ENCODE measurements at regions not wholly inside any gene's neighbourhood (a gene's known extent, or its start where the extent isn't known, plus 50 kb on each side); places are given as distances from the start of the nearest gene placed in this dataset.

DNA sequence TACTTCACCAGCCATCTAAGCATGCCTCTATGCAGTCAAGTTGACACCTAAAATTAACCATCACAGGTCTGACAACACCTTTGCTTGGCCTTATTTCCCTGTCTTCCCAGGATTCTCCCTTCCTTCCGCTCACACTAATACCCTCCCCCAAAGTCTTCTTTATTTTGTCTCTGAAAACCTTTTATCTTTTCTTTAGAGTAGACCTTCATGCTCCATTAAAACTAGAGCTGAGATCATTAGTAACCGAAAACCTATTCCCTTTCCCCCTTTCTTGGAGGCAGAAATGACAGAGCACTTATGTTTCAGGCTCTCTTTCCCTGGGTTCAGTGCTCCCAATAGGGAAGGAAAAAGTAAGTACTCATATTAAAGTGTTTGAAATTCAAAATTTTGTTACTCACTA is 423.8 kb downstream of the YTHDC2 start:
- Histone ChIP-seq H3K14ac (ENCODE audit: insufficient read depth, low read length) (no peak overlapping the region), H3K79me1 (ENCODE audit: insufficient read depth, low read depth, low read length, poor library complexity, severe bottlenecking) (no peaks in the 10 kb centered on the region), H3K4me2 (ENCODE audit: insufficient read depth, insufficient read length, low read length) (no peak overlapping the region), H3K27ac (ENCODE audit: insufficient read length, low read depth, low read length) (no peak overlapping the region), H2BK12ac (ENCODE audit: insufficient read length, low read depth, low read length) (no peak overlapping the region), H2BK20ac (ENCODE audit: low read depth, low read length, poor library complexity, severe bottlenecking) (no peak overlapping the region), H2BK5ac (ENCODE audit: insufficient read length, low read length) (no peak overlapping the region), H2BK120ac (ENCODE audit: low read depth, low read length, poor library complexity, severe bottlenecking) (no peak overlapping the region), H4K91ac (ENCODE audit: insufficient read length, low read depth, low read length) (no peak overlapping the region), H4K20me1 (ENCODE audit: control insufficient read depth, insufficient read depth, insufficient read length) (no peaks in the 10 kb centered on the region), H3K23me2 (ENCODE audit: insufficient read length, low read depth, low read length, poor library complexity, severe bottlenecking) (no peaks in the 10 kb centered on the region), H2AK5ac (ENCODE audit: insufficient read length, low read length) (no peak overlapping the region), H3T11ph (ENCODE audit: low read length) (no peak overlapping the region), H3K56ac (ENCODE audit: insufficient read length, low read depth, low read length) (no peak overlapping the region), H3K4ac (ENCODE audit: low read depth, low read length) (no peak overlapping the region), H4K5ac (ENCODE audit: insufficient read length, low read depth, low read length) (no peak overlapping the region), H4K8ac (replicated peaks; ENCODE audit: insufficient read length, low read depth, low read length) (no peak overlapping the region), H3K9me3 (ENCODE audit: control insufficient read depth, low read depth, low read length) (no peaks in the 10 kb centered on the region), H3K18ac (ENCODE audit: insufficient read length, low read depth, low read length) (no peak overlapping the region), H2AFZ (ENCODE audit: low read length) (no peak overlapping the region), H2BK15ac (ENCODE audit: low read depth, low read length) (no peak overlapping the region), H3K79me2 (ENCODE audit: insufficient read depth, low read length) (no peaks in the 10 kb centered on the region), H3K4me1 (ENCODE audit: insufficient read depth, low read length) (no peaks in the 10 kb centered on the region; the same call in 1 of the 2 replicates), H3K27me3 (ENCODE audit: insufficient read depth, low read length) (no peaks in the 10 kb centered on the region), H3K23ac (ENCODE audit: insufficient read length, low read depth, low read length) (no peak overlapping the region), H3K9ac (ENCODE audit: extremely low read depth, insufficient read length, low read length) (no peak overlapping the region)
- peaks cover 7% of the 10 kb centered on the region; the same call in 1 of the 2 replicates for H3K27me3 Mint-ChIP-seq (ENCODE audit: low read depth)
- no peaks in the 10 kb centered on the region for H3K9me3 Mint-ChIP-seq
- H3K4me1 Mint-ChIP-seq, result peaks cover 11% of the 10 kb centered on the region in 2 experiments
- TF ChIP-seq, protein P1, sequence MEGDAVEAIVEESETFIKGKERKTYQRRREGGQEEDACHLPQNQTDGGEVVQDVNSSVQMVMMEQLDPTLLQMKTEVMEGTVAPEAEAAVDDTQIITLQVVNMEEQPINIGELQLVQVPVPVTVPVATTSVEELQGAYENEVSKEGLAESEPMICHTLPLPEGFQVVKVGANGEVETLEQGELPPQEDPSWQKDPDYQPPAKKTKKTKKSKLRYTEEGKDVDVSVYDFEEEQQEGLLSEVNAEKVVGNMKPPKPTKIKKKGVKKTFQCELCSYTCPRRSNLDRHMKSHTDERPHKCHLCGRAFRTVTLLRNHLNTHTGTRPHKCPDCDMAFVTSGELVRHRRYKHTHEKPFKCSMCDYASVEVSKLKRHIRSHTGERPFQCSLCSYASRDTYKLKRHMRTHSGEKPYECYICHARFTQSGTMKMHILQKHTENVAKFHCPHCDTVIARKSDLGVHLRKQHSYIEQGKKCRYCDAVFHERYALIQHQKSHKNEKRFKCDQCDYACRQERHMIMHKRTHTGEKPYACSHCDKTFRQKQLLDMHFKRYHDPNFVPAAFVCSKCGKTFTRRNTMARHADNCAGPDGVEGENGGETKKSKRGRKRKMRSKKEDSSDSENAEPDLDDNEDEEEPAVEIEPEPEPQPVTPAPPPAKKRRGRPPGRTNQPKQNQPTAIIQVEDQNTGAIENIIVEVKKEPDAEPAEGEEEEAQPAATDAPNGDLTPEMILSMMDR (conservative IDR thresholded peaks at IDR 0.05), result no peak
- no peak overlapping the region for H3K4me3 Mint-ChIP-seq
- H3K27ac Mint-ChIP-seq, result no peak overlapping the region
- no peak for DNase-seq
- no CpG with 5 or more reads among the region's 2 CpGs for WGBS (ENCODE audit: extremely low coverage, insufficient read length, low lambda C conversion rate)
- H3K36me3 Mint-ChIP-seq (ENCODE audit: insufficient read depth in 1 of 3, low read depth in 3 of 3), result no peaks in the 10 kb centered on the region
